ENCODE measurements at regions not wholly inside any gene's neighbourhood (a gene's known extent, or its start where the extent isn't known, plus 50 kb on each side); places are given as distances from the start of the nearest gene placed in this dataset.
"Not testable (repeated sequence)": the region's sequence is repeated elsewhere in the genome, so short reads cannot be mapped to it uniquely, and the experiment has no call there.

- H3K36me3 ChIP-seq (ENCODE audit: insufficient read depth): no peaks in the 10 kb centered on the region
- no peak overlapping the region for H3K4me3 ChIP-seq (ENCODE audit: low read depth, low read length)
- no peak overlapping the region for H3K27ac ChIP-seq (ENCODE audit: low read depth)
- DNase-seq (ENCODE audit: extremely low spot score): no peak
- 90% methylated on average over 5 of the region's 5 CpGs for WGBS
- H3K4me1 ChIP-seq (ENCODE audit: insufficient read depth): no peaks in the 10 kb centered on the region
Measured at GRCh38 chr3:177688152-177688551, 490.9 kb upstream of the TBL1XR1 start.

- Histone ChIP-seq H3K4me1 (ENCODE audit: insufficient read depth) (no peaks in the 10 kb centered on the region), H3K36me3 (ENCODE audit: insufficient read depth) (no peaks in the 10 kb centered on the region), H3K27ac (ENCODE audit: low read depth) (no peak overlapping the region), H3K4me3 (ENCODE audit: low read depth, low read length) (no peak overlapping the region)
- 90% methylated on average over 3 of the region's 3 CpGs for WGBS
- DNase-seq (ENCODE audit: extremely low spot score): no peak
Measured at GRCh38 chr3:177689077-177689476, 491.8 kb upstream of the TBL1XR1 start.

DNA sequence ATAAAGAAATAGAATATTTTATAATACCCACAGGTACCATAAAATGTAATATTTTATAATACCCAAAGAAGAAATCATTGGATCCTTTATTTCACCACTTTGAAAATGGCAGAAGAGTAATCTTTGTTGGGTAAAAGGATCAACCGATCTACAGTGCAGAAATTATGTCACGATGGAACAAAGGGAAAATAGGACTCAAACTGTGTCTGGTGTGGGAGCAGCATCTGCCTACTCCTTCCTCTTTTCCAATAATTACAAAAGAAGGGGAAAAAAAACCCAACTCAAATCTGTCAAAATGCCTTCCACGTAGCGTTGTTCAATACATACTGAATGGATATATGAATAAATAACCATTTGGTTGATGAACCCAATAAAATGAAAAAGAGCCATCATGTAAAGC, 492.6 kb upstream of the TBL1XR1 start:
- Histone ChIP-seq H3K27ac (ENCODE audit: low read depth) (no peak overlapping the region), H3K4me3 (ENCODE audit: low read depth, low read length) (no peak overlapping the region), H3K4me1 (ENCODE audit: insufficient read depth) (no peaks in the 10 kb centered on the region), H3K36me3 (ENCODE audit: insufficient read depth) (no peaks in the 10 kb centered on the region)
- 94% methylated on average over 4 of the region's 4 CpGs for WGBS
- no peak for DNase-seq (ENCODE audit: extremely low spot score)

DNA sequence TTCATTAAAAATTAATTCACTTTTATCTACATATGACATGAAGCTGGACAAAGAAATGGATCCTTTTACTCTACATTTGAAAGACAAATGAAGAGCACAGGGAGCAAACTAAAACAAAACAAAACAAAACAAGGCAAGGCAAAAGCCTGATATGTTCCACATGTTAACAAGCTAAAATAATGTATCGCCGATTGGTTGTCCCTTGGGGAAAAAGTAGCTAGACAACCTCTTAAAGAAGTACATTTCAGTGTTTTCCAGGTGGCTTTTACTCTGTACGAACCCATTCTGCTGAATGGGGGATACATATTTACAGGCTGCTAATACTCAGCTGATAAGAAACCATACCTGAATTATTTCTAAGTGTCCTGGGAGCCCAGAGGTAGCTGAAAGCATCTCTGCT, 493.0 kb upstream of the TBL1XR1 start:
- no peaks in the 10 kb centered on the region for H3K36me3 ChIP-seq (ENCODE audit: insufficient read depth)
- 88% methylated on average over 3 of the region's 3 CpGs for WGBS
- no peaks in the 10 kb centered on the region for H3K4me1 ChIP-seq (ENCODE audit: insufficient read depth)
- H3K4me3 ChIP-seq (ENCODE audit: low read depth, low read length): no peak overlapping the region
- DNase-seq (ENCODE audit: extremely low spot score): no peak
- H3K27ac ChIP-seq (ENCODE audit: low read depth): no peak overlapping the region

GRCh38 chr3:177692304-177692975, 495.2 kb upstream of the TBL1XR1 start:
- no peaks in the 10 kb centered on the region for H3K36me3 ChIP-seq (ENCODE audit: insufficient read depth)
- H3K4me3 ChIP-seq (ENCODE audit: low read depth, low read length): no peak overlapping the region
- no peak overlapping the region for H3K27ac ChIP-seq (ENCODE audit: low read depth)
- H3K4me1 ChIP-seq (ENCODE audit: insufficient read depth): no peaks in the 10 kb centered on the region
- 76% methylated on average over 3 of the region's 3 CpGs for WGBS
- no peak for DNase-seq (ENCODE audit: extremely low spot score)

- Histone ChIP-seq H3K4me3 (ENCODE audit: low read depth, low read length) (no peak overlapping the region), H3K27ac (ENCODE audit: low read depth) (no peak overlapping the region), H3K36me3 (ENCODE audit: insufficient read depth) (no peaks in the 10 kb centered on the region), H3K4me1 (ENCODE audit: insufficient read depth) (no peaks in the 10 kb centered on the region)
- no peak for DNase-seq (ENCODE audit: extremely low spot score)
- 72% methylated on average over 4 of the region's 4 CpGs for WGBS
Measured at GRCh38 chr3:177693616-177694264, 496.5 kb upstream of the TBL1XR1 start.

DNA sequence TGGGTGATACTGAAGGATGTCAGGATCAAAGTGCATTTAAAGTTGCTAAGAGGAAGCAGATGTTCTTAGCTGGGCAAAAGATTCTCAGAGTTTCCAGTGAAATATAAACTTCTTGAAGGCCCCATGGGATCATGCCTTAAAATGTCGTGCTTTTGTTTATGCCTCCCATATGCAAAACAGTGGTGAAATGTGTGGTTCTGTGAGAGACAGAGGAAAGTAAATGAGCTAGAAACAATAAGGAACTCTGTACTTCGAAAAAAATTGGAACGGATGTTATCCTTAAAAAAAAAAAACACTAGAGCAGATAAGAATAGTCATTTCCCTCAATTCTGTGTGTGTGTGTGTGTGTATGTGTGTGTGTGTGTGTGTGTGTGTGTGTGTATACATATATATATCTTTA, 497.0 kb upstream of the TBL1XR1 start:
- DNase-seq (ENCODE audit: extremely low spot score): no peak
- H3K4me1 ChIP-seq (ENCODE audit: insufficient read depth): no peaks in the 10 kb centered on the region
- H3K36me3 ChIP-seq (ENCODE audit: insufficient read depth): no peaks in the 10 kb centered on the region
- H3K27ac ChIP-seq (ENCODE audit: low read depth): no peak overlapping the region
- no peak overlapping the region for H3K4me3 ChIP-seq (ENCODE audit: low read depth, low read length)
- WGBS: 13% methylated on average over 3 of the region's 3 CpGs

- no peaks in the 10 kb centered on the region for H3K36me3 ChIP-seq (ENCODE audit: insufficient read depth)
- no peaks in the 10 kb centered on the region for H3K4me1 ChIP-seq (ENCODE audit: insufficient read depth)
- H3K27ac ChIP-seq (ENCODE audit: low read depth): no peak overlapping the region
- H3K4me3 ChIP-seq (ENCODE audit: low read depth, low read length): no peak overlapping the region
- 70% methylated on average over 1 of the region's 1 CpG for WGBS
- DNase-seq (ENCODE audit: extremely low spot score): no peak
Measured at GRCh38 chr3:177694951-177695350, 497.7 kb upstream of the TBL1XR1 start.

- DNase-seq (ENCODE audit: extremely low spot score): no peak
- Histone ChIP-seq H3K4me1 (ENCODE audit: insufficient read depth) (no peaks in the 10 kb centered on the region), H3K27ac (ENCODE audit: low read depth) (no peak overlapping the region), H3K4me3 (ENCODE audit: low read depth, low read length) (no peak overlapping the region), H3K36me3 (ENCODE audit: insufficient read depth) (no peaks in the 10 kb centered on the region)
- WGBS: 94% methylated on average over 7 of the region's 7 CpGs
Measured at GRCh38 chr3:177700117-177700516, 502.8 kb upstream of the TBL1XR1 start.

DNA sequence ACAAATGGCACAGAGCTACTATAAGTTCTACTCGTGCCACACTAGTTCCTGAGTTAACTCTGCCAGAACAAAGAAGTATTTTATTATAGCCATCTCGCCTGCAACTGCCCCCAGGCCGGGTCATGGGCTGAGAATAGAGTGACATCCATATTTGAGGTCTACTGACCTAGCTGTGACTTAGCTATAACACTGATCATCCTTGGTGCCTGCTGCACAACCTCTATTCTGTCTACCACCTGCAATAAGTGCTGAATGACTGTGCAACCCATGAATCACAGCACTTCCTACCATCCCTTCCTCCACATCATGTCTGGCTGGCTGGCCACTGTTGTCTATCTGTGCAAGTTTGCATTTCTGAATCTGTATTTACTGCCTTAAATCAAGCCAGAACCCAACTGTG, 506.5 kb upstream of the TBL1XR1 start:
- H3K27ac ChIP-seq (ENCODE audit: low read depth): no peak overlapping the region
- WGBS: 94% methylated on average over 3 of the region's 3 CpGs
- no peak for DNase-seq (ENCODE audit: extremely low spot score)

GRCh38 chr3:177705976-177706823, 508.9 kb upstream of the TBL1XR1 start:
- Histone ChIP-seq H3K36me3 (ENCODE audit: insufficient read depth) (no peaks in the 10 kb centered on the region), H3K4me3 (ENCODE audit: low read depth, low read length) (no peak overlapping the region), H3K27ac (ENCODE audit: low read depth) (no peak overlapping the region), H3K4me1 (ENCODE audit: insufficient read depth) (no peaks in the 10 kb centered on the region)
- WGBS: 52% methylated on average over 4 of the region's 4 CpGs
- no peak for DNase-seq (ENCODE audit: extremely low spot score)

More for the DNA sequence above, 506.5 kb upstream of the TBL1XR1 start:
- Histone ChIP-seq H3K4me3 (ENCODE audit: low read depth, low read length) (no peak overlapping the region), H3K36me3 (ENCODE audit: insufficient read depth) (no peaks in the 10 kb centered on the region), H3K4me1 (ENCODE audit: insufficient read depth) (no peaks in the 10 kb centered on the region)

- not testable (repeated sequence) for H3K4me1 ChIP-seq (ENCODE audit: insufficient read depth); H3K36me3 ChIP-seq (ENCODE audit: insufficient read depth); DNase-seq (ENCODE audit: extremely low spot score); H3K4me3 ChIP-seq (ENCODE audit: low read depth, low read length); H3K27ac ChIP-seq (ENCODE audit: low read depth)
- WGBS: 98% methylated on average over 7 of the region's 7 CpGs
Measured at GRCh38 chr3:177709470-177709869, 512.2 kb upstream of the TBL1XR1 start.

- Histone ChIP-seq H3K36me3 (ENCODE audit: insufficient read depth) (no peaks in the 10 kb centered on the region), H3K4me3 (ENCODE audit: low read depth, low read length) (no peak overlapping the region), H3K4me1 (ENCODE audit: insufficient read depth) (no peaks in the 10 kb centered on the region), H3K27ac (ENCODE audit: low read depth) (no peak overlapping the region)
- no peak for DNase-seq (ENCODE audit: extremely low spot score)
Measured at GRCh38 chr3:177710506-177710905, 513.2 kb upstream of the TBL1XR1 start.

- Histone ChIP-seq H3K4me3 (ENCODE audit: low read depth, low read length) (no peak overlapping the region), H3K4me1 (ENCODE audit: insufficient read depth) (no peaks in the 10 kb centered on the region), H3K27ac (ENCODE audit: low read depth) (no peak overlapping the region), H3K36me3 (ENCODE audit: insufficient read depth) (no peaks in the 10 kb centered on the region)
- DNase-seq (ENCODE audit: extremely low spot score): no peak
- 91% methylated on average over 4 of the region's 4 CpGs for WGBS
Measured at GRCh38 chr3:177711637-177712036, 514.4 kb upstream of the TBL1XR1 start.

All from urinary bladder (tissue), 3 donors.